ENCODE measurements at regions not wholly inside any gene's neighbourhood (a gene's known extent, or its start where the extent isn't known, plus 50 kb on each side); places are given as distances from the start of the nearest gene placed in this dataset.

GRCh38 chr3:78287085-78287484, 1247.2 kb downstream of the ROBO2 start:
- Histone ChIP-seq H2AFZ (ENCODE audit: low read depth, low read length) (no peak overlapping the region), H3K9me1 (replicated peaks; ENCODE audit: control insufficient read depth, extremely low read depth, insufficient read depth, low read length) (no peaks in the 10 kb centered on the region), H3K9me3 (replicated peaks; ENCODE audit: control insufficient read depth, insufficient read depth, low read length) (no peaks in the 10 kb centered on the region), H3K79me2 (ENCODE audit: control insufficient read depth, insufficient read depth, low read length) (no peaks in the 10 kb centered on the region), H3K27ac (ENCODE audit: insufficient read depth, low read depth, low read length) (no peak overlapping the region), H3K36me3 (ENCODE audit: control insufficient read depth in 2 of 2, extremely low read depth in 1 of 2, insufficient read depth in 2 of 2, low read length in 2 of 2) (no peaks in the 10 kb centered on the region), H4K20me1 (replicated peaks; ENCODE audit: control insufficient read depth, extremely low read depth, insufficient read depth, low read length) (no peaks in the 10 kb centered on the region), H3K4me3 (replicated peaks in 1 of 3; ENCODE audit: insufficient read depth in 1 of 3, low read depth in 1 of 3, low read length in 3 of 3) (no peak overlapping the region), H3K27me3 (ENCODE audit: control insufficient read depth in 2 of 2, insufficient read depth in 2 of 2, low read length in 2 of 2) (no peaks in the 10 kb centered on the region), H3K4me2 (ENCODE audit: insufficient read depth, low read length) (no peak overlapping the region), H3K9ac (replicated peaks; ENCODE audit: extremely low read depth, insufficient read depth, low read length) (no peak overlapping the region), H3K4me1 (ENCODE audit: control insufficient read depth, extremely low read depth, insufficient read depth, low read length) (no peaks in the 10 kb centered on the region)
- ChIA-PET CTCF (no interaction called here), POLR2A (no interaction called here)
- TF ChIP-seq JUN (IDR thresholded peaks at IDR 0.05; ENCODE audit: borderline replicate concordance, insufficient read depth, insufficient read length, low read depth): no peak
- TF ChIP-seq FOS (IDR thresholded peaks at IDR 0.05; ENCODE audit: borderline replicate concordance, insufficient read depth, low read length): no peak
- no peak for TF ChIP-seq GATA2 (IDR thresholded peaks at IDR 0.05; ENCODE audit: insufficient read depth, insufficient read length, low read depth, low read length)
- TF ChIP-seq POLR2AphosphoS5 (IDR thresholded peaks at IDR 0.05; ENCODE audit: insufficient read depth, low read depth, low read length): no peak
- no peak for TF ChIP-seq EZH2 (IDR thresholded peaks at IDR 0.05; ENCODE audit: borderline replicate concordance, low read depth, low read length, severe bottlenecking)
- no peak for TF ChIP-seq MYC (IDR thresholded peaks at IDR 0.05; ENCODE audit: low read depth, low read length)
- no peak for TF ChIP-seq MAX (IDR thresholded peaks at IDR 0.05; ENCODE audit: insufficient read depth, insufficient read length)
- no peak for TF ChIP-seq CTCF (IDR thresholded peaks at IDR 0.05; ENCODE audit: extremely low read depth in 1 of 2, insufficient read depth in 1 of 2, low read depth in 1 of 2, low read length in 2 of 2)
- TF ChIP-seq POLR2A (IDR thresholded peaks at IDR 0.05; ENCODE audit: low read depth, low read length): no peak
- FAIRE-seq: no peak
- intact Hi-C loops (cut with micrococcal nuclease): no loop called here
- BruUV-seq (replicated peaks): no TSS peak
- dilution Hi-C loops (cut with MboI; ENCODE audit: extremely low pct_ligation_motif_present, low sequenced_read_pairs): no loop called here
- DNase-seq (ENCODE audit: low read depth, low spot score): no peak

All from endothelial cell of umbilical vein (primary cell).